Neuronal stem cell (in vitro differentiated cells): ENCODE measurements at regions not wholly inside any gene's neighbourhood (a gene's known extent, or its start where the extent isn't known, plus 50 kb on each side); places are given as distances from the start of the nearest gene placed in this dataset.

ENCODE experiments used
- DNase-seq: peaks from one replicate; pipeline ENCODE4 v3.0.0-alpha.2; 2013; ENCODE audit warnings: low spot score
- H2AFZ ChIP-seq: one replicate; pipeline ENCODE4 v1.6.1; 2013; ENCODE audit warnings: mild to moderate bottlenecking, low read length, inconsistent platforms
- H2AK5ac ChIP-seq: 2 replicates; pipeline ENCODE4 v1.6.1; 2013; ENCODE audit warnings: low read depth, mild to moderate bottlenecking, inconsistent platforms, low read length, moderate library complexity, mixed read lengths
- H2BK120ac ChIP-seq: 2 replicates; pipeline ENCODE4 v1.6.1; 2013; ENCODE audit warnings: low read depth, mild to moderate bottlenecking, inconsistent platforms, low read length, moderate library complexity, mixed read lengths
- H2BK12ac ChIP-seq: one replicate; pipeline ENCODE4 v1.6.1; 2013; ENCODE audit warnings: low read length, inconsistent platforms
- H2BK15ac ChIP-seq: 2 replicates; pipeline ENCODE4 v1.6.1; 2013; ENCODE audit warnings: mild to moderate bottlenecking, low read length, inconsistent platforms, mixed read lengths
- H2BK5ac ChIP-seq: one replicate; pipeline ENCODE4 v1.6.1; 2013; ENCODE audit warnings: inconsistent platforms, mild to moderate bottlenecking, low read length, moderate library complexity
- H3K14ac ChIP-seq: one replicate; pipeline ENCODE4 v1.6.1; 2013; ENCODE audit warnings: low read length, inconsistent platforms
- H3K18ac ChIP-seq: 2 replicates; pipeline ENCODE4 v1.6.1; 2013; ENCODE audit warnings: low read length, inconsistent platforms
- H3K23ac ChIP-seq: 2 replicates; pipeline ENCODE4 v1.6.1; 2013; ENCODE audit warnings: low read depth, mild to moderate bottlenecking, mixed read lengths, low read length, inconsistent platforms; ENCODE audit not compliant: poor library complexity
- H3K27ac ChIP-seq: replicated peaks from 3 replicates; pipeline ENCODE4 v1.5.1; 2013; ENCODE audit warnings: low read length, inconsistent platforms
- H3K27me3 ChIP-seq, 3 experiments: 2 replicates each; pipeline ENCODE4 v1.6.1; 2013; ENCODE audit warnings: low read length in 3 of 3, mild to moderate bottlenecking in 2 of 3, inconsistent platforms in 1 of 3, low read depth in 1 of 3, mixed read lengths in 1 of 3, moderate library complexity in 1 of 3; ENCODE audit not compliant: control insufficient read depth in 3 of 3, insufficient read depth in 3 of 3
- H3K36me3 ChIP-seq, 2 donors: replicated peaks in 1 of 2; 2 replicates each; pipeline ENCODE4 v1.6.1; 2013; ENCODE audit warnings: low read length in 2 of 2; ENCODE audit not compliant: control insufficient read depth in 2 of 2, insufficient read depth in 2 of 2
- H3K4ac ChIP-seq: 2 replicates; pipeline ENCODE4 v1.6.1; 2013; ENCODE audit warnings: inconsistent platforms, mild to moderate bottlenecking, low read length, moderate library complexity
- H3K4me1 ChIP-seq, 2 donors: 1 replicate in 1 of 2; 2 replicates in 1 of 2; pipeline ENCODE4 v1.6.1; 2013; ENCODE audit warnings: low read length in 2 of 2, low read depth in 1 of 2; ENCODE audit not compliant: control insufficient read depth in 2 of 2, insufficient read depth in 1 of 2
- H3K4me2 ChIP-seq: one replicate; pipeline ENCODE4 v1.6.1; 2013; ENCODE audit warnings: mild to moderate bottlenecking, low read length, inconsistent platforms; ENCODE audit not compliant: insufficient read depth, poor library complexity, severe bottlenecking
- H3K4me3 ChIP-seq, 2 donors: 2 replicates each; pipeline ENCODE4 v1.5.1; 2013; ENCODE audit warnings: low read length in 2 of 2, mild to moderate bottlenecking in 2 of 2, inconsistent platforms in 1 of 2, moderate library complexity in 1 of 2
- H3K79me1 ChIP-seq: one replicate; pipeline ENCODE4 v1.6.1; 2013; ENCODE audit warnings: low read depth, mild to moderate bottlenecking, inconsistent platforms, low read length, moderate library complexity
- H3K9ac ChIP-seq: one replicate; pipeline ENCODE4 v1.6.1; 2013; ENCODE audit warnings: mild to moderate bottlenecking, low read depth, low read length, inconsistent platforms; ENCODE audit not compliant: poor library complexity
- H3K9me3 ChIP-seq, 2 donors: replicated peaks in 1 of 2; 2 replicates each; pipeline versions ENCODE3 to v1.6.1; 2013; ENCODE audit warnings: low read length in 2 of 2, mild to moderate bottlenecking in 2 of 2, inconsistent platforms in 1 of 2, low read depth in 1 of 2, mixed read lengths in 1 of 2, moderate library complexity in 1 of 2; ENCODE audit not compliant: control insufficient read depth in 2 of 2, insufficient read depth in 1 of 2
- H4K8ac ChIP-seq: one replicate; pipeline ENCODE4 v1.6.1; 2013; ENCODE audit warnings: low read depth, mild to moderate bottlenecking, inconsistent platforms, low read length, moderate library complexity
- H4K91ac ChIP-seq: one replicate; pipeline ENCODE4 v1.6.1; 2013; ENCODE audit warnings: low read length, low read depth, mild to moderate bottlenecking, inconsistent platforms; ENCODE audit not compliant: poor library complexity
- WGBS, 2 donors: extraction: QIAGEN DNeasy Blood & Tissue Kit; methylation state at CpG; one replicate each; pipeline ENCODE4 v1.1.7; 2013; ENCODE audit warnings: missing lambda C conversion rate in 2 of 2, mixed read lengths in 1 of 2; ENCODE audit not compliant: insufficient read length in 2 of 2, insufficient replicate concordance in 1 of 2; ENCODE audit errors: extremely low coverage in 2 of 2; 5-methylcytosine and 5-hydroxymethylcytosine counted together

DNA sequence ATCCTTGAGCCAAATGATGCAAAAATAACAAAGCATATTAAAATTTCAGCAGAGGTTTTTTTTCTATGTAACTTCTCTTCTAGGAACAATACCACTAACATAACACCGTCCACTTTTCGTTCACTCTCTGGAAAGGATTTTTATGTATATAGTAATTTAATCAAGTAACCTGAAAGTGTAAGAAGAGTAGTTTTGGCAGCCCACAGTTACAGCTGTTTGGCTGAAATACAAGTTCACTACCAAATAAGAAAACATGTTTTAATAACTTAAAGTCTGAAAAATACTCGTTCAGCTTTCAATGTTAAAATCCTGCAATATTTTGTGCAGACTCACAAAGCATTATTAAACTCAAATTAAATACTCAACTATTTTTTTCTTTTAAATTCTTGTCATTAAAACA lies 896.8 kb upstream of the ADGRL4 start:
- Histone ChIP-seq H3K27ac (no peak overlapping the region), H4K8ac (no peak overlapping the region), H3K4me1 (no peaks in the 10 kb centered on the region), H2AK5ac (no peak overlapping the region), H3K4ac (no peak overlapping the region), H3K9ac (no peak overlapping the region), H3K79me1 (no peaks in the 10 kb centered on the region), H2AFZ (no peak overlapping the region), H3K23ac (no peak overlapping the region), H4K91ac (no peak overlapping the region), H2BK120ac (no peak overlapping the region), H3K4me2 (no peak overlapping the region), H2BK15ac (no peak overlapping the region), H2BK12ac (no peak overlapping the region), H3K36me3 (no peaks in the 10 kb centered on the region), H2BK5ac (no peak overlapping the region), H3K4me3 (no peak overlapping the region), H3K9me3 (peaks cover 0 to 4% of the 10 kb centered on the region in 2 donors), H3K18ac (no peak overlapping the region), H3K27me3 (no peaks in the 10 kb centered on the region), H3K14ac (no peak overlapping the region)
- DNase-seq = no peak
- WGBS, 2 donors = no CpG with 5 or more reads among the region's 3 CpGs

DNA sequence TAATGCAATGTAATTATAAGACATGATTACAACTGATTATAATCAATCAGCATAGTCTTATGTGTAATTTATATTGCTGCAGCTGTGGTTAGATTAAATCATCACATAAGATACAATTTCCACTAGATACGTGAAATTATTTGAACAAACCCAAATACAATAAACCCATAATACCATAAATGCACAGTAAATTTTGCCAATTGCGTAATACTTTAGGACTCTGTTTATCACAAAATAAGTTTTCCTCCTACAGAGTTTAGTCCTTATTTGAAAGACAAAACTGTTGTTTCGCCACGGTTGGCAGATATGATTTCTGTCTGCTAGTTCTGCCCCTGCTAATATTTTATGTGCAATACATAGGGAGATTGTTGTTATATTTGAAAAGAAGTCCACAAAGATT lies 895.9 kb upstream of the ADGRL4 start:
- no peak overlapping the region for H2BK5ac ChIP-seq
- H4K8ac ChIP-seq = no peak overlapping the region
- no peak overlapping the region for H3K4me2 ChIP-seq
- H3K14ac ChIP-seq = no peak overlapping the region
- no peaks in the 10 kb centered on the region for H3K27me3 ChIP-seq
- no peak for DNase-seq
- no CpG with 5 or more reads among the region's 4 CpGs for WGBS, 2 donors
- H4K91ac ChIP-seq = no peak overlapping the region
- no peak overlapping the region for H3K4me3 ChIP-seq
- no peak overlapping the region for H2BK120ac ChIP-seq
- no peak overlapping the region for H3K4ac ChIP-seq
- no peak overlapping the region for H2BK12ac ChIP-seq
- H3K36me3 ChIP-seq = no peaks in the 10 kb centered on the region
- peaks cover 0 to 4% of the 10 kb centered on the region in 2 donors for H3K9me3 ChIP-seq
- no peak overlapping the region for H2BK15ac ChIP-seq
- H3K18ac ChIP-seq = no peak overlapping the region
- H2AK5ac ChIP-seq = no peak overlapping the region
- no peak overlapping the region for H3K23ac ChIP-seq
- no peaks in the 10 kb centered on the region for H3K4me1 ChIP-seq
- H3K27ac ChIP-seq = no peak overlapping the region
- H3K9ac ChIP-seq = no peak overlapping the region
- no peak overlapping the region for H2AFZ ChIP-seq
- H3K79me1 ChIP-seq = no peaks in the 10 kb centered on the region

DNA sequence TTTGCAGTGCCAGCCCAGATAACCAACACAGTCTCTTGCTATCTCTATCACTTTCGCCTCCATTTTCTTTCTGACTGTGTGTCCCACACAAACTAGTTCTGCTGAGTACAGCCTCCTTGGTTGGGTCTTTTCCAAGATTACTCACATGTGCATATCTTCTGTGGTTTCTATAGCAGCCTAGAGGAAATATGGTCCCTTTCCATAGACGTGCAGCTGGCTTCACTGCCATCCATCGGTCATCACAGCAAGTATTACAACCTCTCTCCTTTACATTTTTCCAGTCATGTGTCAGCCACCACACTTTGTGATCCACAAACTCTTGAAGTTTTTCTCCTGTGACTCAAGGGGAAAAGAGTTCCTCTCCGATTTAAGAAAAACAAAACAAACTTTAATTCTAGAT lies 893.4 kb upstream of the ADGRL4 start:
- no peak overlapping the region for H3K23ac ChIP-seq
- H2BK5ac ChIP-seq = no peak overlapping the region
- H2AFZ ChIP-seq = peak overlapping the region; percentile 15
- no peak overlapping the region for H3K27ac ChIP-seq
- H4K91ac ChIP-seq = no peak overlapping the region
- no peaks in the 10 kb centered on the region for H3K4me1 ChIP-seq
- no peak overlapping the region for H3K4ac ChIP-seq
- no peak overlapping the region for H3K4me3 ChIP-seq
- H4K8ac ChIP-seq = no peak overlapping the region
- H3K18ac ChIP-seq = no peak overlapping the region
- H3K9ac ChIP-seq = no peak overlapping the region
- H3K14ac ChIP-seq = no peak overlapping the region
- H2BK12ac ChIP-seq = no peak overlapping the region
- no peaks in the 10 kb centered on the region for H3K27me3 ChIP-seq
- no CpG with 5 or more reads among the region's 4 CpGs for WGBS, 2 donors
- no peak overlapping the region for H2BK120ac ChIP-seq
- H3K9me3 ChIP-seq = peaks cover 0 to 4% of the 10 kb centered on the region in 2 donors
- H3K4me2 ChIP-seq = no peak overlapping the region
- no peak for DNase-seq
- H2AK5ac ChIP-seq = no peak overlapping the region
- no peaks in the 10 kb centered on the region for H3K36me3 ChIP-seq
- H3K79me1 ChIP-seq = no peaks in the 10 kb centered on the region
- H2BK15ac ChIP-seq = no peak overlapping the region

DNA sequence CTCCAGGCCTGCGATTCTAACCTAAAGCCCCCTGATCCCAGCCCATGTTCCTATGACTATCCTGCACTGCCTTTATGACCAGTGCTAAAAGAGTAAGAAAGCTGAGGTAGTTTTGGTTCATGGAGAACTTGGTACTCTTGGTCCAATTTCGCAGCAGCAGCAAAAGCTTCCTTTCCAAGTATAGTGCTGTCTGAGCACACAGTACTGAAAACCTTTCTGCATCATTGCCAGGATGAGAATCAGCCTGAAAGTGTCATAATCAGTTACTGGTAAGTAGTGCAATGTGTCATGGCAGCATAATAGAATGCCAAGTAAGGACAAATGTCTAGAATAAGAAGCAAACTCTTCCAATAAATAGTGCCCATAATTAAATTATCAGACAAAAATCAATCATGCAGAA lies 889.6 kb upstream of the ADGRL4 start:
- H3K36me3 ChIP-seq = no peaks in the 10 kb centered on the region
- H3K4me2 ChIP-seq = no peak overlapping the region

More for the DNA sequence above, 889.6 kb upstream of the ADGRL4 start:
- Histone ChIP-seq H2BK12ac (no peak overlapping the region), H2BK15ac (no peak overlapping the region), H3K23ac (no peak overlapping the region), H4K91ac (no peak overlapping the region), H3K14ac (no peak overlapping the region), H2BK5ac (no peak overlapping the region), H2AK5ac (no peak overlapping the region), H3K27me3 (no peaks in the 10 kb centered on the region), H2AFZ (no peak overlapping the region), H4K8ac (no peak overlapping the region), H3K79me1 (no peaks in the 10 kb centered on the region), H3K18ac (no peak overlapping the region), H3K4me3 (peak overlapping the region in 1 of 2 donors; percentile 17), H3K27ac (no peak overlapping the region), H3K9ac (no peak overlapping the region), H2BK120ac (no peak overlapping the region), H3K4me1 (no peaks in the 10 kb centered on the region), H3K9me3 (no peaks in the 10 kb centered on the region), H3K4ac (no peak overlapping the region)
- DNase-seq = no peak
- WGBS, 2 donors = no CpG with 5 or more reads among the region's 2 CpGs
